ENCODE measurements at regions not wholly inside any gene's neighbourhood (a gene's known extent, or its start where the extent isn't known, plus 50 kb on each side); places are given as distances from the start of the nearest gene placed in this dataset.

- H3K27me3 ChIP-seq (ENCODE audit: control insufficient read depth, insufficient read depth, low read length), result no peaks in the 10 kb centered on the region
- no peak overlapping the region for H3K4me2 ChIP-seq (ENCODE audit: low read length)
- H2AFZ ChIP-seq, result no peak overlapping the region
- H3K27ac ChIP-seq, result no peak overlapping the region
- no peak overlapping the region for H3K4me3 ChIP-seq (ENCODE audit: low read depth, low read length)
- TF ChIP-seq, protein P1, sequence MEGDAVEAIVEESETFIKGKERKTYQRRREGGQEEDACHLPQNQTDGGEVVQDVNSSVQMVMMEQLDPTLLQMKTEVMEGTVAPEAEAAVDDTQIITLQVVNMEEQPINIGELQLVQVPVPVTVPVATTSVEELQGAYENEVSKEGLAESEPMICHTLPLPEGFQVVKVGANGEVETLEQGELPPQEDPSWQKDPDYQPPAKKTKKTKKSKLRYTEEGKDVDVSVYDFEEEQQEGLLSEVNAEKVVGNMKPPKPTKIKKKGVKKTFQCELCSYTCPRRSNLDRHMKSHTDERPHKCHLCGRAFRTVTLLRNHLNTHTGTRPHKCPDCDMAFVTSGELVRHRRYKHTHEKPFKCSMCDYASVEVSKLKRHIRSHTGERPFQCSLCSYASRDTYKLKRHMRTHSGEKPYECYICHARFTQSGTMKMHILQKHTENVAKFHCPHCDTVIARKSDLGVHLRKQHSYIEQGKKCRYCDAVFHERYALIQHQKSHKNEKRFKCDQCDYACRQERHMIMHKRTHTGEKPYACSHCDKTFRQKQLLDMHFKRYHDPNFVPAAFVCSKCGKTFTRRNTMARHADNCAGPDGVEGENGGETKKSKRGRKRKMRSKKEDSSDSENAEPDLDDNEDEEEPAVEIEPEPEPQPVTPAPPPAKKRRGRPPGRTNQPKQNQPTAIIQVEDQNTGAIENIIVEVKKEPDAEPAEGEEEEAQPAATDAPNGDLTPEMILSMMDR (IDR thresholded peaks at IDR 0.05), result no peak
- no peak overlapping the region for H3K9ac ChIP-seq
- no peaks in the 10 kb centered on the region for H3K4me1 ChIP-seq
- no peaks in the 10 kb centered on the region for H3K36me3 ChIP-seq (ENCODE audit: control insufficient read depth, insufficient read depth, low read length)
- no peaks in the 10 kb centered on the region for H3K9me3 ChIP-seq (ENCODE audit: control insufficient read depth, low read length)
- H3K79me2 ChIP-seq, result no peaks in the 10 kb centered on the region
Observed at GRCh38 chr7:68524126-68524525, 1074.1 kb upstream of the AUTS2 start.

DNA sequence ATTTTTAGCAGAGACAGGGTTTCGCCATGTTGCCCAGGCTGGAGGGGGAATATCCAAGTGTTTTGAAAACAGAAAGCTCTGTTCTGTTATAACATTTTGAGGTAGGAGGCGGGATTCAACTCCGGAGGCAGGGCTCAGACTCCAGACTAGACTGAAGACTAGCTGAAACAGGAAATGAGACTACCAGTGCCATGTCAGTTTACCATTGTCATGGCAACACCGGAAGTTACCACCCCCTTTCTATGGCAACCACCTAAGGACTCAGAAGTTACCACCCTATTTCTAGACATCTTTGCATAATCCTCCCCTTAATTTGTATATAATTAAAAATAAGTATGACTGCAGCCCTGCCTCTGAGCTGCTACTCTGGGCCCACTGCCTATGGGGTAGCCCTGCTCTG, 1069.1 kb upstream of the AUTS2 start:
- no peak overlapping the region for H3K4me3 ChIP-seq (ENCODE audit: low read depth, low read length)
- TF ChIP-seq, protein P1 (IDR thresholded peaks at IDR 0.05), result no peak
- no peak overlapping the region for H3K4me2 ChIP-seq (ENCODE audit: low read length)
- no peak overlapping the region for H3K9ac ChIP-seq
- no peaks in the 10 kb centered on the region for H3K36me3 ChIP-seq (ENCODE audit: control insufficient read depth, insufficient read depth, low read length)
- H2AFZ ChIP-seq, result no peak overlapping the region
- no peaks in the 10 kb centered on the region for H3K79me2 ChIP-seq
- H3K4me1 ChIP-seq, result no peaks in the 10 kb centered on the region
- no peak overlapping the region for H3K27ac ChIP-seq
- no peaks in the 10 kb centered on the region for H3K27me3 ChIP-seq (ENCODE audit: control insufficient read depth, insufficient read depth, low read length)
- no peaks in the 10 kb centered on the region for H3K9me3 ChIP-seq (ENCODE audit: control insufficient read depth, low read length)

GRCh38 chr7:68535266-68535665, 1063.0 kb upstream of the AUTS2 start:
- Histone ChIP-seq H3K4me1 (no peaks in the 10 kb centered on the region), H3K79me2 (no peaks in the 10 kb centered on the region), H3K4me2 (ENCODE audit: low read length) (no peak overlapping the region), H3K9ac (no peak overlapping the region), H3K27me3 (ENCODE audit: control insufficient read depth, insufficient read depth, low read length) (no peaks in the 10 kb centered on the region), H3K9me3 (ENCODE audit: control insufficient read depth, low read length) (no peaks in the 10 kb centered on the region), H3K4me3 (ENCODE audit: low read depth, low read length) (no peak overlapping the region), H3K27ac (no peak overlapping the region), H3K36me3 (ENCODE audit: control insufficient read depth, insufficient read depth, low read length) (no peaks in the 10 kb centered on the region), H2AFZ (no peak overlapping the region)
- TF ChIP-seq, protein P1 (IDR thresholded peaks at IDR 0.05), result no peak

DNA sequence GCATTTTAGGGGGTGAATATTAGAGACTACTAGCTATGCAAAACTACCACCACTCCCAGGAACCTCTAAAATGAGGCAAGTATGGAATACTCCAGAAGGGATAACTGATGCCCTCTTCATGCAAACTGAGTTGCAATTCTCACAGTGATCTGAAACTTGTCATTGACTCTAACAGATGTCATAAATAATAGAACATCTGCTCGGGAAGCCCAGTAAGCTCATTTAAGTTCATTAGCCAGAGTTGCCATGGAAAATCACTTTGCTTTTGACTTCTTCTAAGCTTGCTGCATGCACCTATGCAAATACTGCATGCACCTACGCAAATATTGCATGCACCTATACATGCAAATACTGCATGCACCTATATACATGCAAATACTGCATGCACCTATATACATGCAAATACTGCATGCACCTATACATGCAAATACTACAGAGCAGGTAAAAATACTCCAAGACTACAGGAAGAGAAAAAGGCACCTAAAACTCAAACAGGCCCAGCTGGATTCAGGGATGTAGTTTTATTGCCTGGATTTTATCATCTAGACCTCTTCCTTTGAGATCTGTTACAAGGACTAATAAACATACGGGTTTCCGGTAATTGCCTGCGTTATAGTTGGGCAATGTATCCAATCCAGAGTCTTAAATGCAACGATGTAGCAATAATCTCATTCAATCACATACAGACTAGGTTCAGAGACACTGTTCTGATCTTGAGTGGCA, 1061.1 kb upstream of the AUTS2 start:
- H2AFZ ChIP-seq, result no peak overlapping the region
- H3K4me1 ChIP-seq, result no peaks in the 10 kb centered on the region
- no peaks in the 10 kb centered on the region for H3K36me3 ChIP-seq (ENCODE audit: control insufficient read depth, insufficient read depth, low read length)
- H3K27me3 ChIP-seq (ENCODE audit: control insufficient read depth, insufficient read depth, low read length), result no peaks in the 10 kb centered on the region
- no peaks in the 10 kb centered on the region for H3K79me2 ChIP-seq
- H3K4me3 ChIP-seq (ENCODE audit: low read depth, low read length), result no peak overlapping the region
- H3K4me2 ChIP-seq (ENCODE audit: low read length), result no peak overlapping the region
- H3K9ac ChIP-seq, result no peak overlapping the region
- H3K9me3 ChIP-seq (ENCODE audit: control insufficient read depth, low read length), result no peaks in the 10 kb centered on the region
- TF ChIP-seq, protein P1 (IDR thresholded peaks at IDR 0.05), result no peak
- no peak overlapping the region for H3K27ac ChIP-seq

DNA sequence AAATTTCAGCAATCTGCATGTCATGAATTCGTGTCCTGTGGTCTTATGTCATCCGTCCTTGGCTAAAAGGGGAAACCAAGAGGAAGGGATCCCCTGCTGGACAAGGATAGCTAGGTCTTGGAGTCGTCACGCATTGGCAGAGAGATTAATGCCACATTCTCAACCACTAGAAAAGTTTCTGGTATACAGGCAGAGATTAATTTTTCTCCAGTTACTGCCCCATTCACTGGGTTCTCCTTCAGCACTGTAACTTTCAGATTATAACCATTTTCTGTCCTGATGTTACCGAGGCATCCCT, 1060.6 kb upstream of the AUTS2 start:
- no peaks in the 10 kb centered on the region for H3K79me2 ChIP-seq
- H3K36me3 ChIP-seq (ENCODE audit: control insufficient read depth, insufficient read depth, low read length), result no peaks in the 10 kb centered on the region
- no peak overlapping the region for H2AFZ ChIP-seq
- TF ChIP-seq, protein P1 (IDR thresholded peaks at IDR 0.05), result no peak
- H3K27ac ChIP-seq, result no peak overlapping the region
- H3K9ac ChIP-seq, result no peak overlapping the region
- H3K4me3 ChIP-seq (ENCODE audit: low read depth, low read length), result no peak overlapping the region
- no peaks in the 10 kb centered on the region for H3K9me3 ChIP-seq (ENCODE audit: control insufficient read depth, low read length)
- H3K4me1 ChIP-seq, result no peaks in the 10 kb centered on the region
- H3K4me2 ChIP-seq (ENCODE audit: low read length), result no peak overlapping the region
- no peaks in the 10 kb centered on the region for H3K27me3 ChIP-seq (ENCODE audit: control insufficient read depth, insufficient read depth, low read length)
